ENCODE measurements at regions not wholly inside any gene's neighbourhood (a gene's known extent, or its start where the extent isn't known, plus 50 kb on each side); places are given as distances from the start of the nearest gene placed in this dataset.

- Histone ChIP-seq H3K9me3 (ENCODE audit: control insufficient read depth, low read length) (no peaks in the 10 kb centered on the region), H3K4me2 (ENCODE audit: low read length) (no peak overlapping the region), H2AFZ (no peak overlapping the region), H3K36me3 (ENCODE audit: control insufficient read depth, insufficient read depth, low read length) (no peaks in the 10 kb centered on the region), H3K4me3 (ENCODE audit: low read depth, low read length) (no peak overlapping the region), H3K9ac (no peak overlapping the region), H3K27ac (no peak overlapping the region), H3K27me3 (ENCODE audit: control insufficient read depth, insufficient read depth, low read length) (no peaks in the 10 kb centered on the region), H3K4me1 (no peaks in the 10 kb centered on the region), H3K79me2 (no peaks in the 10 kb centered on the region)
- TF ChIP-seq, protein P1, sequence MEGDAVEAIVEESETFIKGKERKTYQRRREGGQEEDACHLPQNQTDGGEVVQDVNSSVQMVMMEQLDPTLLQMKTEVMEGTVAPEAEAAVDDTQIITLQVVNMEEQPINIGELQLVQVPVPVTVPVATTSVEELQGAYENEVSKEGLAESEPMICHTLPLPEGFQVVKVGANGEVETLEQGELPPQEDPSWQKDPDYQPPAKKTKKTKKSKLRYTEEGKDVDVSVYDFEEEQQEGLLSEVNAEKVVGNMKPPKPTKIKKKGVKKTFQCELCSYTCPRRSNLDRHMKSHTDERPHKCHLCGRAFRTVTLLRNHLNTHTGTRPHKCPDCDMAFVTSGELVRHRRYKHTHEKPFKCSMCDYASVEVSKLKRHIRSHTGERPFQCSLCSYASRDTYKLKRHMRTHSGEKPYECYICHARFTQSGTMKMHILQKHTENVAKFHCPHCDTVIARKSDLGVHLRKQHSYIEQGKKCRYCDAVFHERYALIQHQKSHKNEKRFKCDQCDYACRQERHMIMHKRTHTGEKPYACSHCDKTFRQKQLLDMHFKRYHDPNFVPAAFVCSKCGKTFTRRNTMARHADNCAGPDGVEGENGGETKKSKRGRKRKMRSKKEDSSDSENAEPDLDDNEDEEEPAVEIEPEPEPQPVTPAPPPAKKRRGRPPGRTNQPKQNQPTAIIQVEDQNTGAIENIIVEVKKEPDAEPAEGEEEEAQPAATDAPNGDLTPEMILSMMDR (IDR thresholded peaks at IDR 0.05), result no peak
Measured at GRCh38 chr7:25580141-25580540, 351.9 kb upstream of the NPVF start.

DNA sequence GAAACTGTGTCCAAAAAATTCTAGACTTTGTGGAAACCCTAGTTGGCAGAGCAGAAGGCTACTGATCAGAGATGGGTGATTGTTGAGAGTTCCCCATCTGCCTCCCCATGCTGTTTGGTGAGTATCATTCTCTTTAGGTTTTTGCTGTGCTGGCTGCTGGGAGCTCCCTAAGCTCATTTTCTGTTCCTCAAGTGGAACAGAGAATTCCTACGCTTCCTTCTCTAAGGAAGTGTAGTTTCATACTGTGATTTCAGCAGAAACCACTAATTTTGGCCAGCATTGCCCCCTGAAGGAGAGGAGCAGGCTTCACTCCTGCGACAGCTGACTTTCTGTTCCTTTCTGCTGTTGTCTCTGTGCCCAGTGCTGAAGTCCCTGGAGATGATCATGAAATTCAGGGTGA is 355.3 kb upstream of the NPVF start:
- Histone ChIP-seq H3K4me1 (no peaks in the 10 kb centered on the region), H3K4me3 (ENCODE audit: low read depth, low read length) (no peak overlapping the region), H3K9ac (no peak overlapping the region), H3K36me3 (ENCODE audit: control insufficient read depth, insufficient read depth, low read length) (no peaks in the 10 kb centered on the region), H3K9me3 (ENCODE audit: control insufficient read depth, low read length) (no peaks in the 10 kb centered on the region), H3K79me2 (no peaks in the 10 kb centered on the region), H3K27me3 (ENCODE audit: control insufficient read depth, insufficient read depth, low read length) (no peaks in the 10 kb centered on the region), H3K27ac (no peak overlapping the region), H3K4me2 (ENCODE audit: low read length) (no peak overlapping the region), H2AFZ (no peak overlapping the region)
- TF ChIP-seq, protein P1 (IDR thresholded peaks at IDR 0.05), result no peak

DNA sequence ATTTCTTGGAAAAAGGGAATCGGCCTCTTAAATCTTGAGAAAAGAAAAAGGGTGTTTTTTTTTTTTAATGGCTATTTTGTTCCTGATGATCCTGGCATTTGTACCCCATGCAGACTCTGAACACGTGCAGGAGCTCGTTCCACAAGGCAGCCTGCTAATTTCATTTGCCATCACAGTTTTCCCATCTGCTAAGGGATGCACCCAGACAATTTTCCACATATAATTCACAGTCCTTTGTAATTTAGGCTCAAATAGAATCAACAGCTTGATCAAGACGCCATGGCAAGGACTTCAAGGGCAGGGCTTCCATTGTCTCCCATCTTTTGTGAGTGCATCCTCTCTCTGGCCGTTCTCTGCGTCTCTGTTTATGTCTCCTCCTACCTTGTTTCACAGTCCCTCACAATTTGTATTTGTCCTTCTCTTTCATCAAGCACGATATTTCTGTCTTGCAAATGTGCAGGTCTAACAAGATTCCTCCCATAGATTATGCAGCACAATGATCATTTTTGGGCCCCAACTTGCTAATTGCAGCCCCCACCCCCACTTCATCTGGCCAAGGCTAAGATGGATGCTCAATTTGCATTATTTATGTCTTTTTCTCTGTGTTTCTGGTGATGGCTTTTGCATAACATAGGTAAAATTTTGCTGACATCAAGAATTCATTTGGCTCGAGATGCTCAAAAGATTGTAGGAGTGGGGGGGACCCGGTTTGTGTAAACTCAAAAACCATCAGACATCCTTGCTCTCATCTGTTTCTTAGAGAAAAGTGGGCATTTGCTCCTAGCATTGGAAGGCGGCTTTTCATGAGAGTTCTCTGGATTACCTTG is 356.0 kb upstream of the NPVF start:
- Histone ChIP-seq H3K9ac (no peak overlapping the region), H3K36me3 (ENCODE audit: control insufficient read depth, insufficient read depth, low read length) (no peaks in the 10 kb centered on the region), H3K4me3 (ENCODE audit: low read depth, low read length) (no peak overlapping the region), H3K79me2 (no peaks in the 10 kb centered on the region), H3K27ac (no peak overlapping the region), H3K4me1 (no peaks in the 10 kb centered on the region), H3K27me3 (ENCODE audit: control insufficient read depth, insufficient read depth, low read length) (no peaks in the 10 kb centered on the region), H3K9me3 (ENCODE audit: control insufficient read depth, low read length) (no peaks in the 10 kb centered on the region), H2AFZ (no peak overlapping the region), H3K4me2 (ENCODE audit: low read length) (no peak overlapping the region)
- TF ChIP-seq, protein P1 (IDR thresholded peaks at IDR 0.05), result no peak

- TF ChIP-seq, protein P1 (IDR thresholded peaks at IDR 0.05), result no peak
- Histone ChIP-seq H3K4me3 (ENCODE audit: low read depth, low read length) (no peak overlapping the region), H3K9me3 (ENCODE audit: control insufficient read depth, low read length) (no peaks in the 10 kb centered on the region), H2AFZ (no peak overlapping the region), H3K4me2 (ENCODE audit: low read length) (no peak overlapping the region), H3K27me3 (ENCODE audit: control insufficient read depth, insufficient read depth, low read length) (no peaks in the 10 kb centered on the region), H3K36me3 (ENCODE audit: control insufficient read depth, insufficient read depth, low read length) (no peaks in the 10 kb centered on the region), H3K27ac (no peak overlapping the region), H3K9ac (no peak overlapping the region), H3K79me2 (no peaks in the 10 kb centered on the region), H3K4me1 (no peaks in the 10 kb centered on the region)
Measured at GRCh38 chr7:25586513-25586912, 358.2 kb upstream of the NPVF start.

DNA sequence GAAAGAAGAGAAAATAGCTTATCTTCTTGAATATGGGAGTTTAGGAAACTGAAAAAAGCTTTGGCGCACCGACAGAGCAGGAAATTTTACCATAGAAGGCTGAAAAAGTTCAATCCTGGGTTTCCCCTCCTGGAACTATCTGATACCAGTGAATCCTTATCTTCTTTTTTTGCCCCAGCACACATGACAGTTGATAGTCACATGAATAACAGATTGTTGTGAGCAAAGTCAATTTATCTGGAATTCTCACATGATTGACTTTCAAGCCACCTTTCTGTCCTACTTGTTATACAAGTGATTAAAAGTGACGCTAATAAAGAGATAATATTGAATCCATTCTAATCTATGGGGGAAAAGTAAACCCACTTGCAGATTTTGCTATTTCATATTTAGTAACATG is 365.8 kb upstream of the NPVF start:
- Histone ChIP-seq H3K27me3 (ENCODE audit: control insufficient read depth, insufficient read depth, low read length) (no peaks in the 10 kb centered on the region), H3K4me2 (ENCODE audit: low read length) (no peak overlapping the region), H3K9me3 (ENCODE audit: control insufficient read depth, low read length) (no peaks in the 10 kb centered on the region), H2AFZ (no peak overlapping the region), H3K4me1 (no peaks in the 10 kb centered on the region), H3K36me3 (ENCODE audit: control insufficient read depth, insufficient read depth, low read length) (no peaks in the 10 kb centered on the region), H3K9ac (no peak overlapping the region), H3K4me3 (ENCODE audit: low read depth, low read length) (no peak overlapping the region), H3K79me2 (no peaks in the 10 kb centered on the region), H3K27ac (no peak overlapping the region)
- TF ChIP-seq, protein P1 (IDR thresholded peaks at IDR 0.05), result no peak
